Limb (tissue), 2 donors: ENCODE measurements at regions not wholly inside any gene's neighbourhood (a gene's known extent, or its start where the extent isn't known, plus 50 kb on each side); places are given as distances from the start of the nearest gene placed in this dataset.

Experiments used
- DNase-seq, 2 donors: peaks; one replicate each; pipeline ENCODE4 v3.0.0-alpha.2; 2016; ENCODE audit errors: extremely low spot score in 2 of 2

GRCh38 chr15:77685082-77685815, 52.5 kb upstream of the LINGO1 start:
- no peak for DNase-seq

GRCh38 chr15:77684341-77685081, 51.8 kb upstream of the LINGO1 start:
- no peak for DNase-seq

DNA sequence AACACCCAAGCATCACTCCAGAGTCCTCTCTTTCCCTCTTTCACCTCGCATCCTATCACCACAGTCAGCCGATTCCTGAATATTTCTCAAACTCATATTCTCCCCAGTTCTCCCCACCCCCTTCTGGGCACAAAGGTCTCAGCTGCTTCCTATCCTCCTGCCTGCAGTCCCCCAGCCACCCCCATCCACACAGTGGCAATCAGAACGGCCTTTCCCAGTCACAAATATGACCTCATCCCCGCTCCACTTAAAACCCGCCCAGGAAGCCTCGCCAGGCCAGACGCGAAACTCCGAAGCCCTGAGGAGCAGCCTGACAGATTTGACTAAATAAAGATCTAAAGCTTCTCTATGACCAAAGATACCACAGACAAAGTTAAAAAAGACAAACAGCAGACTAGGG, 49.9 kb upstream of the LINGO1 start:
- no peak for DNase-seq
